ENCODE measurements at regions not wholly inside any gene's neighbourhood (a gene's known extent, or its start where the extent isn't known, plus 50 kb on each side); places are given as distances from the start of the nearest gene placed in this dataset.

GRCh38 chr5:3451961-3452360 lies 143.7 kb upstream of the IRX1 start:
- TF ChIP-seq, protein P1, sequence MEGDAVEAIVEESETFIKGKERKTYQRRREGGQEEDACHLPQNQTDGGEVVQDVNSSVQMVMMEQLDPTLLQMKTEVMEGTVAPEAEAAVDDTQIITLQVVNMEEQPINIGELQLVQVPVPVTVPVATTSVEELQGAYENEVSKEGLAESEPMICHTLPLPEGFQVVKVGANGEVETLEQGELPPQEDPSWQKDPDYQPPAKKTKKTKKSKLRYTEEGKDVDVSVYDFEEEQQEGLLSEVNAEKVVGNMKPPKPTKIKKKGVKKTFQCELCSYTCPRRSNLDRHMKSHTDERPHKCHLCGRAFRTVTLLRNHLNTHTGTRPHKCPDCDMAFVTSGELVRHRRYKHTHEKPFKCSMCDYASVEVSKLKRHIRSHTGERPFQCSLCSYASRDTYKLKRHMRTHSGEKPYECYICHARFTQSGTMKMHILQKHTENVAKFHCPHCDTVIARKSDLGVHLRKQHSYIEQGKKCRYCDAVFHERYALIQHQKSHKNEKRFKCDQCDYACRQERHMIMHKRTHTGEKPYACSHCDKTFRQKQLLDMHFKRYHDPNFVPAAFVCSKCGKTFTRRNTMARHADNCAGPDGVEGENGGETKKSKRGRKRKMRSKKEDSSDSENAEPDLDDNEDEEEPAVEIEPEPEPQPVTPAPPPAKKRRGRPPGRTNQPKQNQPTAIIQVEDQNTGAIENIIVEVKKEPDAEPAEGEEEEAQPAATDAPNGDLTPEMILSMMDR (IDR thresholded peaks at IDR 0.05) = no peak
- no peak for TF ChIP-seq ATF2 (CRISPR knock-in tag; IDR thresholded peaks at IDR 0.05; ENCODE audit: borderline replicate concordance, low read depth)
- no peak for TF ChIP-seq CREB1 (CRISPR knock-in tag; IDR thresholded peaks at IDR 0.05)
- no peak for TF ChIP-seq NFATC4 (CRISPR knock-in tag; IDR thresholded peaks at IDR 0.05)
- no peak for TF ChIP-seq E2F1 (CRISPR knock-in tag; IDR thresholded peaks at IDR 0.05)
- TF ChIP-seq, protein P2, sequence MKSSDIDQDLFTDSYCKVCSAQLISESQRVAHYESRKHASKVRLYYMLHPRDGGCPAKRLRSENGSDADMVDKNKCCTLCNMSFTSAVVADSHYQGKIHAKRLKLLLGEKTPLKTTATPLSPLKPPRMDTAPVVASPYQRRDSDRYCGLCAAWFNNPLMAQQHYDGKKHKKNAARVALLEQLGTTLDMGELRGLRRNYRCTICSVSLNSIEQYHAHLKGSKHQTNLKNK (CRISPR knock-in tag; IDR thresholded peaks at IDR 0.05) = no peak

All from WTC11 (cell line).